ENCODE measurements at regions not wholly inside any gene's neighbourhood (a gene's known extent, or its start where the extent isn't known, plus 50 kb on each side); places are given as distances from the start of the nearest gene placed in this dataset.
"Not testable (repeated sequence)": the region's sequence is repeated elsewhere in the genome, so short reads cannot be mapped to it uniquely, and the experiment has no call there.

GRCh38 chr9:115341426-115341825 lies 223.5 kb upstream of the TNC start:
- H3K9me3 Mint-ChIP-seq = no peaks in the 10 kb centered on the region
- no peaks in the 10 kb centered on the region for H3K4me1 Mint-ChIP-seq (ENCODE audit: low read depth)
- H3K36me3 Mint-ChIP-seq (ENCODE audit: low read depth) = no peaks in the 10 kb centered on the region

GRCh38 chr9:115347776-115348175 lies 229.8 kb upstream of the TNC start:
- H3K4me1 Mint-ChIP-seq (ENCODE audit: low read depth); H3K4me3 Mint-ChIP-seq; H3K27ac Mint-ChIP-seq; H3K27me3 Mint-ChIP-seq; H3K36me3 Mint-ChIP-seq (ENCODE audit: low read depth); H3K9me3 Mint-ChIP-seq: not testable (repeated sequence)

More at GRCh38 chr9:115341426-115341825, 223.5 kb upstream of the TNC start:
- Mint-ChIP-seq H3K27ac (no peak overlapping the region), H3K4me3 (no peak overlapping the region), H3K27me3 (peaks cover 3% of the 10 kb centered on the region)

- not testable (repeated sequence) for H3K4me1 Mint-ChIP-seq (ENCODE audit: low read depth); H3K4me3 Mint-ChIP-seq; H3K9me3 Mint-ChIP-seq; H3K27ac Mint-ChIP-seq; H3K27me3 Mint-ChIP-seq; H3K36me3 Mint-ChIP-seq (ENCODE audit: low read depth)
These were observed 231.0 kb upstream of the TNC start for GRCh38 chr9:115348936-115349335.

- H3K36me3 Mint-ChIP-seq (ENCODE audit: low read depth) = no peaks in the 10 kb centered on the region
- peaks cover under 1% of the 10 kb centered on the region for H3K27me3 Mint-ChIP-seq
- H3K27ac Mint-ChIP-seq = no peak overlapping the region
- H3K9me3 Mint-ChIP-seq = peaks cover 3% of the 10 kb centered on the region
- no peak overlapping the region for H3K4me3 Mint-ChIP-seq
- H3K4me1 Mint-ChIP-seq (ENCODE audit: low read depth) = no peaks in the 10 kb centered on the region
These were observed 231.6 kb upstream of the TNC start for GRCh38 chr9:115349542-115349941.

GRCh38 chr9:115350548-115350947 lies 232.6 kb upstream of the TNC start:
- Mint-ChIP-seq H3K4me1 (ENCODE audit: low read depth) (no peaks in the 10 kb centered on the region), H3K27ac (no peak overlapping the region), H3K9me3 (peaks cover 3% of the 10 kb centered on the region), H3K27me3 (no peaks in the 10 kb centered on the region), H3K36me3 (ENCODE audit: low read depth) (no peaks in the 10 kb centered on the region), H3K4me3 (no peak overlapping the region)

- Mint-ChIP-seq H3K36me3 (ENCODE audit: low read depth) (no peaks in the 10 kb centered on the region), H3K9me3 (peaks cover 3% of the 10 kb centered on the region), H3K27me3 (peaks cover 6% of the 10 kb centered on the region), H3K4me1 (ENCODE audit: low read depth) (no peaks in the 10 kb centered on the region), H3K4me3 (no peak overlapping the region), H3K27ac (no peak overlapping the region)
These were observed 235.7 kb upstream of the TNC start for GRCh38 chr9:115353681-115354080.

GRCh38 chr9:115357821-115358220 lies 239.9 kb upstream of the TNC start:
- Mint-ChIP-seq H3K4me1 (ENCODE audit: low read depth) (no peaks in the 10 kb centered on the region), H3K9me3 (no peaks in the 10 kb centered on the region), H3K36me3 (ENCODE audit: low read depth) (no peaks in the 10 kb centered on the region), H3K27me3 (peaks cover 6% of the 10 kb centered on the region), H3K27ac (no peak overlapping the region), H3K4me3 (no peak overlapping the region)

- Mint-ChIP-seq H3K27me3 (peaks cover 6% of the 10 kb centered on the region), H3K36me3 (ENCODE audit: low read depth) (no peaks in the 10 kb centered on the region), H3K4me1 (ENCODE audit: low read depth) (no peaks in the 10 kb centered on the region), H3K4me3 (no peak overlapping the region), H3K27ac (no peak overlapping the region), H3K9me3 (no peaks in the 10 kb centered on the region)
These were observed 241.2 kb upstream of the TNC start for GRCh38 chr9:115359017-115359780.

- Mint-ChIP-seq H3K4me3 (no peak overlapping the region), H3K36me3 (ENCODE audit: low read depth) (no peaks in the 10 kb centered on the region), H3K27ac (no peak overlapping the region), H3K27me3 (peaks cover 6% of the 10 kb centered on the region), H3K4me1 (ENCODE audit: low read depth) (no peaks in the 10 kb centered on the region), H3K9me3 (no peaks in the 10 kb centered on the region)
These were observed 242.2 kb upstream of the TNC start for GRCh38 chr9:115360122-115360521.

- Mint-ChIP-seq H3K27me3 (peaks cover 6% of the 10 kb centered on the region), H3K36me3 (ENCODE audit: low read depth) (no peaks in the 10 kb centered on the region), H3K4me1 (ENCODE audit: low read depth) (no peaks in the 10 kb centered on the region), H3K4me3 (no peak overlapping the region), H3K27ac (no peak overlapping the region), H3K9me3 (no peaks in the 10 kb centered on the region)
These were observed 244.1 kb upstream of the TNC start for GRCh38 chr9:115362101-115362500.

GRCh38 chr9:115362640-115363039 lies 244.7 kb upstream of the TNC start:
- Mint-ChIP-seq H3K27ac (no peak overlapping the region), H3K36me3 (ENCODE audit: low read depth) (no peaks in the 10 kb centered on the region), H3K9me3 (no peaks in the 10 kb centered on the region), H3K27me3 (peaks cover 6% of the 10 kb centered on the region), H3K4me1 (ENCODE audit: low read depth) (no peaks in the 10 kb centered on the region), H3K4me3 (no peak overlapping the region)

- Mint-ChIP-seq H3K36me3 (ENCODE audit: low read depth) (no peaks in the 10 kb centered on the region), H3K4me3 (no peak overlapping the region), H3K27me3 (no peaks in the 10 kb centered on the region), H3K4me1 (ENCODE audit: low read depth) (no peaks in the 10 kb centered on the region), H3K9me3 (no peaks in the 10 kb centered on the region), H3K27ac (no peak overlapping the region)
These were observed 247.0 kb upstream of the TNC start for GRCh38 chr9:115364991-115365390.

GRCh38 chr9:115367321-115367720 lies 249.4 kb upstream of the TNC start:
- H3K27ac Mint-ChIP-seq = no peak overlapping the region
- H3K4me3 Mint-ChIP-seq = no peak overlapping the region
- H3K36me3 Mint-ChIP-seq (ENCODE audit: low read depth) = no peaks in the 10 kb centered on the region
- H3K27me3 Mint-ChIP-seq = no peaks in the 10 kb centered on the region
- no peaks in the 10 kb centered on the region for H3K4me1 Mint-ChIP-seq (ENCODE audit: low read depth)
- peaks cover 4% of the 10 kb centered on the region for H3K9me3 Mint-ChIP-seq

GRCh38 chr9:115367780-115368525 lies 250.0 kb upstream of the TNC start:
- Mint-ChIP-seq H3K4me3 (no peak overlapping the region), H3K9me3 (peaks cover 4% of the 10 kb centered on the region), H3K4me1 (ENCODE audit: low read depth) (no peaks in the 10 kb centered on the region), H3K27me3 (no peaks in the 10 kb centered on the region), H3K27ac (no peak overlapping the region), H3K36me3 (ENCODE audit: low read depth) (no peaks in the 10 kb centered on the region)

GRCh38 chr9:115369322-115369957 lies 251.5 kb upstream of the TNC start:
- H3K27ac Mint-ChIP-seq = no peak overlapping the region
- no peak overlapping the region for H3K4me3 Mint-ChIP-seq
- peaks cover 4% of the 10 kb centered on the region for H3K9me3 Mint-ChIP-seq
- peaks cover 3% of the 10 kb centered on the region for H3K4me1 Mint-ChIP-seq (ENCODE audit: low read depth)
- no peaks in the 10 kb centered on the region for H3K27me3 Mint-ChIP-seq
- H3K36me3 Mint-ChIP-seq (ENCODE audit: low read depth) = no peaks in the 10 kb centered on the region

Measured in stimulated activated naive CD8-positive, alpha-beta T cell treated with anti-CD3 and anti-CD28 coated beads, Interleukin-15, Interleukin-2, amounts not matched to agents 100 ng/mL and 50 ng/mL, for 24 hours (primary cell).